Calu3 (cell line): ENCODE measurements at regions not wholly inside any gene's neighbourhood (a gene's known extent, or its start where the extent isn't known, plus 50 kb on each side); places are given as distances from the start of the nearest gene placed in this dataset.

ENCODE experiments used
- BruUV-seq: library from RNA; stranded (reverse); fragments of 400-500 nt; replicated peaks from 2 replicates; lab custom pipeline; 2021; lab: Mats Ljungman, UMichigan
- CTCF ChIA-PET: fragments of 300-600 bp; sonication (Branson Sonifier 250); formaldehyde crosslinking; loops from one replicate; lab custom pipeline; 2022; ENCODE audit warnings: antibody characterized with exemption; lab: Charles Lee
- DNase-seq: peaks from one replicate; pipeline ENCODE4 v3.0.0; 2022
- H3K27ac Mint-ChIP-seq: one replicate; pipeline ENCODE4 v1.8.0; 2022; ENCODE audit warnings: mixed read lengths; ENCODE audit not compliant: unreplicated experiment
- H3K27me3 Mint-ChIP-seq: one replicate; pipeline ENCODE4 v1.8.0; 2022; ENCODE audit warnings: mixed read lengths; ENCODE audit not compliant: unreplicated experiment
- H3K36me3 Mint-ChIP-seq: one replicate; pipeline ENCODE4 v1.8.0; 2022; ENCODE audit warnings: mild to moderate bottlenecking, moderate library complexity, mixed read lengths; ENCODE audit not compliant: insufficient read depth, unreplicated experiment
- H3K4me1 Mint-ChIP-seq: one replicate; pipeline ENCODE4 v1.8.0; 2022; ENCODE audit warnings: mild to moderate bottlenecking, low read depth, mixed read lengths; ENCODE audit not compliant: unreplicated experiment
- H3K4me3 Mint-ChIP-seq: one replicate; pipeline ENCODE4 v1.8.0; 2022; ENCODE audit warnings: mild to moderate bottlenecking, low read depth, moderate library complexity, mixed read lengths; ENCODE audit not compliant: unreplicated experiment
- H3K9me3 Mint-ChIP-seq: one replicate; pipeline ENCODE4 v1.8.0; 2022; ENCODE audit warnings: low read depth, mixed read lengths; ENCODE audit not compliant: unreplicated experiment
- CTCF ChIP-seq: fragments of 200-600 bp; IDR thresholded peaks from one replicate; pipeline ENCODE4 v1.8.0; 2022; ENCODE audit warnings: antibody characterized with exemption; ENCODE audit not compliant: unreplicated experiment
- intact Hi-C: fragments of 100-400 bp; cut with micrococcal nuclease; formaldehyde crosslinking; loops from one replicate; pipeline ENCODE4 v1.10.0; 2022; ENCODE audit not compliant: unreplicated experiment

- H3K27me3 Mint-ChIP-seq = no peaks in the 10 kb centered on the region
- DNase-seq = no peak
- no peaks in the 10 kb centered on the region for H3K36me3 Mint-ChIP-seq
- H3K4me3 Mint-ChIP-seq = no peak overlapping the region
- CTCF ChIA-PET = interaction anchor here (0.9 kb wide), 1 partner anchor 421 kb away, joined by 3 read pairs; no protein-coding TSS in a partner anchor
- BruUV-seq = no TSS peak
- intact Hi-C loops = no loop called here
- no peaks in the 10 kb centered on the region for H3K4me1 Mint-ChIP-seq
- no peak overlapping the region for H3K27ac Mint-ChIP-seq
- no peaks in the 10 kb centered on the region for H3K9me3 Mint-ChIP-seq
- TF ChIP-seq CTCF = no peak
Observed at GRCh38 chr13:34672631-34673030, 269.4 kb upstream of the NBEA start.

DNA sequence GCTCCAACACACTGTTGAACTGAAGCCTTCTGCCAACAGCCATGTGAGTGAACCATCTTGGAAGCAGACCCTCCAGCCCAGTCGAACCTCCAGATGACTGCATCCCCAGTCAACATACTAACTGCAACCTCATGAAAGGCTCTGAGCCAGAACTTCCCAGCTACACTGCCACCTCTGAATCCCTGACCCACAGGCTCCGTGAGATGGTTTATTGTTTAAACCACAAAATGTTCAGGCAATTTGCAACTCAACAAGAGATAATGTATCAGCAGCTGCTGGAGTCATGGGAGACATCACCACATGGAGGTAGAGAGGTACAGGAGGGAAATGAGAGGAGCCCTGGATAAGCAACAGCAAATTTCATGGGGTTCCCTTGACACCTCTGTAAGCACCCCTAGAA, 266.4 kb upstream of the NBEA start:
- no peak overlapping the region for H3K27ac Mint-ChIP-seq
- H3K4me1 Mint-ChIP-seq = no peaks in the 10 kb centered on the region
- H3K9me3 Mint-ChIP-seq = no peaks in the 10 kb centered on the region
- intact Hi-C loops = no loop called here
- CTCF ChIA-PET = no interaction called here
- BruUV-seq = no TSS peak
- DNase-seq = no peak
- H3K36me3 Mint-ChIP-seq = no peaks in the 10 kb centered on the region
- H3K27me3 Mint-ChIP-seq = no peaks in the 10 kb centered on the region
- no peak overlapping the region for H3K4me3 Mint-ChIP-seq
- no peak for TF ChIP-seq CTCF

- no peak overlapping the region for H3K4me3 Mint-ChIP-seq
- intact Hi-C loops = no loop called here
- no peak overlapping the region for H3K27ac Mint-ChIP-seq
- no peak for TF ChIP-seq CTCF
- no peaks in the 10 kb centered on the region for H3K9me3 Mint-ChIP-seq
- no TSS peak for BruUV-seq
- H3K27me3 Mint-ChIP-seq = no peaks in the 10 kb centered on the region
- CTCF ChIA-PET = no interaction called here
- DNase-seq = no peak
- H3K4me1 Mint-ChIP-seq = no peaks in the 10 kb centered on the region
- no peaks in the 10 kb centered on the region for H3K36me3 Mint-ChIP-seq
Observed at GRCh38 chr13:34678154-34678553, 263.9 kb upstream of the NBEA start.

GRCh38 chr13:34681405-34681955, 260.6 kb upstream of the NBEA start:
- Mint-ChIP-seq H3K27me3 (no peaks in the 10 kb centered on the region), H3K4me1 (no peaks in the 10 kb centered on the region), H3K36me3 (no peaks in the 10 kb centered on the region), H3K27ac (no peak overlapping the region), H3K9me3 (no peaks in the 10 kb centered on the region), H3K4me3 (no peak overlapping the region)
- intact Hi-C loops = no loop called here
- BruUV-seq = no TSS peak
- no peak for DNase-seq
- CTCF ChIA-PET = no interaction called here
- no peak for TF ChIP-seq CTCF
